ENCODE measurements at regions not wholly inside any gene's neighbourhood (a gene's known extent, or its start where the extent isn't known, plus 50 kb on each side); places are given as distances from the start of the nearest gene placed in this dataset.

DNA sequence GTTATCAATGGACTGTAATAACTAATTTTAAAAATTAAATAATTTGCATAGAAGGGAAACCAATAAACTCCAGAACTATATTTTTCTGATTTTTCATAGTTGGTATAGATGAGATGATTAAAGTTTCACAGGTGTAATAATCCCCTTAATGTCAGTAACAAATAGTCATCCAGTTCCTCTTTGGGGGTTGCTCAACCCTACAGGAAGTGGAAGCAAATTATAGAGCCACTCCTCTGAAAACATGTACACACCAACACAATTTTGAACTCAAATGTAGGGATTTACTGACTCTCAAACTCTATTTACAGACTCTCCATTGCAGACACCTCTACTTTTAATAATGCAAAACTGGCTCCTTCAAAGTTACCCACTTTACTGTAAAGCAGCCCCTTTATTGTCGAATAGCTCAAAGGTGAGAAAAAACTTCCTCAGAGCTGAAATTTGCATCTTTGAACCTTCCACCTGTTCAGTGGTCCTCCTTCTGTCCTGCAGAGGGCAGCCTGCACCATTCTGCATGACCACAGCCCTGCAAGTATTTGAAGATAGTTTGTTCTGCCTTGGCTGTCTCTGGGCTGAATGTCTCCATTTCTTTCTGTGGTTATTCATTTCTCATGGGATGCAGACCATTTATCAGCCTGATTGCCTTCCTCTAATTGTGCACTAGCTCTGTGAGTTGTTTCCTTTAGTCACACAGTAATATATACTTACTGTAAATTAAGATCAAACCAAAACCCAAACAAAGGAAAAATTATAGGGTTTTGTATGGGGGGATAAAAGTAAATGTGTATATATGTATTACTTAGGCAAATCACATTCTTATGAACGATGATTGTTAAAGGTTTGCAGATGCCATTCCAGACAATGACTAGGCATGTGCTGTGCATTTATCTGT is 383.2 kb upstream of the SGCD start:
- TF ChIP-seq REST (IDR thresholded peaks at IDR 0.05; ENCODE audit: insufficient read depth in 1 of 2, low read depth in 2 of 2, low read length in 2 of 2) (no peak), FOXP2 (optimal IDR thresholded peaks at IDR 0.05; ENCODE audit: borderline replicate concordance, extremely low read depth, extremely low read length, insufficient read depth) (no peak), SIN3A (IDR thresholded peaks at IDR 0.05; ENCODE audit: borderline replicate concordance, insufficient read depth, low read length) (no peak), TAF1 (IDR thresholded peaks at IDR 0.05; ENCODE audit: borderline replicate concordance, insufficient read depth, low read length) (no peak), POLR2AphosphoS5 (IDR thresholded peaks at IDR 0.05; ENCODE audit: low read depth, low read length) (no peak)

GRCh38 chr5:155947394-155948062 is 379.4 kb upstream of the SGCD start:
- TF ChIP-seq FOXP2 (optimal IDR thresholded peaks at IDR 0.05; ENCODE audit: borderline replicate concordance, extremely low read depth, extremely low read length, insufficient read depth) (no peak), TAF1 (IDR thresholded peaks at IDR 0.05; ENCODE audit: borderline replicate concordance, insufficient read depth, low read length) (no peak), REST (IDR thresholded peaks at IDR 0.05; ENCODE audit: insufficient read depth in 1 of 2, low read depth in 2 of 2, low read length in 2 of 2) (no peak), POLR2AphosphoS5 (IDR thresholded peaks at IDR 0.05; ENCODE audit: low read depth, low read length) (no peak)

- no peak for TF ChIP-seq POLR2AphosphoS5 (IDR thresholded peaks at IDR 0.05; ENCODE audit: low read depth, low read length)
- TF ChIP-seq TAF1 (IDR thresholded peaks at IDR 0.05; ENCODE audit: borderline replicate concordance, insufficient read depth, low read length): no peak
- no peak for TF ChIP-seq SIN3A (IDR thresholded peaks at IDR 0.05; ENCODE audit: borderline replicate concordance, insufficient read depth, low read length)
- TF ChIP-seq FOXP2 (optimal IDR thresholded peaks at IDR 0.05; ENCODE audit: borderline replicate concordance, extremely low read depth, extremely low read length, insufficient read depth): no peak
- no peak for TF ChIP-seq REST (IDR thresholded peaks at IDR 0.05; ENCODE audit: insufficient read depth in 1 of 2, low read depth in 2 of 2, low read length in 2 of 2)
These were observed 378.4 kb upstream of the SGCD start for GRCh38 chr5:155948576-155948975.

GRCh38 chr5:155952486-155953089 is 374.4 kb upstream of the SGCD start:
- TF ChIP-seq SIN3A (IDR thresholded peaks at IDR 0.05; ENCODE audit: borderline replicate concordance, insufficient read depth, low read length) (no peak), POLR2AphosphoS5 (IDR thresholded peaks at IDR 0.05; ENCODE audit: low read depth, low read length) (no peak), REST (IDR thresholded peaks at IDR 0.05; ENCODE audit: insufficient read depth in 1 of 2, low read depth in 2 of 2, low read length in 2 of 2) (no peak), FOXP2 (optimal IDR thresholded peaks at IDR 0.05; ENCODE audit: borderline replicate concordance, extremely low read depth, extremely low read length, insufficient read depth) (no peak), TAF1 (IDR thresholded peaks at IDR 0.05; ENCODE audit: borderline replicate concordance, insufficient read depth, low read length) (no peak)
